Thoracic aorta (tissue), 2 donors: ENCODE measurements at regions not wholly inside any gene's neighbourhood (a gene's known extent, or its start where the extent isn't known, plus 50 kb on each side); places are given as distances from the start of the nearest gene placed in this dataset.

Experiments used
- ATAC-seq: fragments of 150-250 bp; one replicate; pipeline ENCODE4 v1.8.0; 2017; ENCODE audit warnings: low read depth; ENCODE audit not compliant: insufficient number of reproducible peaks, low FRiP score
- DNase-seq: peaks from one replicate; pipeline ENCODE4 v3.0.0-alpha.2; 2020; ENCODE audit warnings: low spot score
- H3K27ac ChIP-seq, 2 donors: fragments of 200-600 bp; sonication (generic); 1 replicate in 1 of 2; 2 replicates in 1 of 2; pipeline ENCODE4 v1.5.1; 2016; ENCODE audit warnings: mild to moderate bottlenecking in 2 of 2, moderate library complexity in 2 of 2
- H3K27me3 ChIP-seq: fragments of 200-600 bp; sonication (generic); replicated peaks from 2 replicates; pipeline ENCODE4 v1.6.0; 2016; ENCODE audit warnings: mild to moderate bottlenecking; ENCODE audit not compliant: insufficient read depth
- H3K36me3 ChIP-seq: fragments of 200-600 bp; sonication (generic); one replicate; pipeline ENCODE4 v1.5.1; 2016
- H3K4me1 ChIP-seq, 2 donors: fragments of 200-600 bp; sonication (generic); 1 replicate in 1 of 2; 2 replicates in 1 of 2; pipeline versions ENCODE4 v1.5.1 to v1.6.0; 2016; ENCODE audit warnings: low read depth in 2 of 2, mild to moderate bottlenecking in 1 of 2; ENCODE audit not compliant: control insufficient read depth in 1 of 2
- H3K4me3 ChIP-seq: fragments of 200-600 bp; sonication (generic); 2 replicates; pipeline ENCODE4 v1.5.1; 2016; ENCODE audit warnings: mild to moderate bottlenecking
- H3K9me3 ChIP-seq: fragments of 200-600 bp; sonication (generic); 2 replicates; pipeline ENCODE4 v1.5.1; 2016
- CTCF ChIP-seq: fragments of 200-600 bp; sonication (generic); IDR thresholded peaks from one replicate; pipeline ENCODE4 v1.5.1; 2019; ENCODE audit warnings: antibody characterized with exemption

- H3K27me3 ChIP-seq = no peaks in the 10 kb centered on the region
- H3K4me1 ChIP-seq = no peaks in the 10 kb centered on the region
- H3K36me3 ChIP-seq = no peaks in the 10 kb centered on the region
- H3K27ac ChIP-seq = no peak overlapping the region
- DNase-seq (no peak), ATAC-seq (no peak)
- no peaks in the 10 kb centered on the region for H3K9me3 ChIP-seq
- no peak overlapping the region for H3K4me3 ChIP-seq
- no peak for TF ChIP-seq CTCF
Measured at GRCh38 chr4:54152846-54153600, 53.1 kb downstream of the GSX2 start.

- TF ChIP-seq CTCF = no peak
Measured at GRCh38 chr4:54155936-54156335, 56.0 kb downstream of the GSX2 start.

GRCh38 chr4:54157606-54158005 is 57.6 kb downstream of the GSX2 start:
- H3K9me3 ChIP-seq = peaks cover 7% of the 10 kb centered on the region
- peaks cover under 1 to 4% of the 10 kb centered on the region in 2 donors for H3K4me1 ChIP-seq
- no peaks in the 10 kb centered on the region for H3K27me3 ChIP-seq
- no peak for ATAC-seq
- H3K27ac ChIP-seq = no peak overlapping the region
- DNase-seq = no peak
- no peak for TF ChIP-seq CTCF
- no peaks in the 10 kb centered on the region for H3K36me3 ChIP-seq
- H3K4me3 ChIP-seq = no peak overlapping the region

More at GRCh38 chr4:54155936-54156335, 56.0 kb downstream of the GSX2 start:
- DNase-seq = no peak
- Histone ChIP-seq H3K27ac (no peak overlapping the region), H3K36me3 (no peaks in the 10 kb centered on the region), H3K27me3 (no peaks in the 10 kb centered on the region), H3K4me3 (no peak overlapping the region), H3K9me3 (peaks cover 7% of the 10 kb centered on the region), H3K4me1 (no peaks in the 10 kb centered on the region)
- no peak for ATAC-seq

- Histone ChIP-seq H3K27ac (no peak overlapping the region), H3K4me1 (peaks cover 9 to 15% of the 10 kb centered on the region in 2 donors), H3K27me3 (no peaks in the 10 kb centered on the region), H3K4me3 (no peak overlapping the region), H3K36me3 (no peaks in the 10 kb centered on the region), H3K9me3 (peaks cover 7% of the 10 kb centered on the region)
- TF ChIP-seq CTCF = no peak
- DNase-seq (no peak), ATAC-seq (no peak)
Measured at GRCh38 chr4:54159543-54159942, 59.6 kb downstream of the GSX2 start.

GRCh38 chr4:54165011-54165410 is 64.1 kb upstream of the PDGFRA start:
- H3K36me3 ChIP-seq = no peaks in the 10 kb centered on the region
- no peaks in the 10 kb centered on the region for H3K27me3 ChIP-seq
- no peak for TF ChIP-seq CTCF
- ATAC-seq (no peak), DNase-seq (no peak)
- H3K9me3 ChIP-seq = no peaks in the 10 kb centered on the region
- no peak overlapping the region for H3K4me3 ChIP-seq
- peaks cover 9 to 33% of the 10 kb centered on the region in 2 donors for H3K4me1 ChIP-seq
- peak overlapping the region in 1 of 2 donors; percentile 40 for H3K27ac ChIP-seq
